Activated CD4-positive, alpha-beta T cell treated with anti-CD3 and anti-CD28 coated beads, Interleukin-2, amount 50 U/mL, for 24 hours (primary cell): ENCODE measurements at regions not wholly inside any gene's neighbourhood (a gene's known extent, or its start where the extent isn't known, plus 50 kb on each side); places are given as distances from the start of the nearest gene placed in this dataset.

ENCODE experiments used
- DNase-seq, 2 donors: peaks; one replicate each; pipeline ENCODE4 v3.0.0-alpha.2; 2020; ENCODE audit warnings: low read depth in 1 of 2, low spot score in 1 of 2

DNA sequence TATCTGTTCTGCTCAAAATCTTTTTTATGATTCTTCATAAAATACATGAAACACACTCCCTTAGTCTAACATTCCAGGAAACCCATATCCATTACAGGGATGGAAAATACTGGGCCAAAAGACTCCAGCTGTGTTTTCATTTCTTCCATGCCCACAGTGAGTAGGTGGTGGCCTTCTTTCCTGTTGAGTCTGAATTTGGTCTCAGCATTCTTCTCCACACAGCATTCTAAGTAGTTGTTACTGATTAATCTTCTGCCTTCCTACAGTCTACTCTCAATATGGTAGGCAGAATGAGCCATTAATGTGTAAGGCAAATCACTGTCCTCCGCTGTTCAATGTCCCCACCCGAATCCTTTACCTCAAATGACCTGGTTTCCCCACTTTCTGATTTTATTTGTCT is 370.6 kb upstream of the RPS6KA3 start:
- no peak for DNase-seq

DNA sequence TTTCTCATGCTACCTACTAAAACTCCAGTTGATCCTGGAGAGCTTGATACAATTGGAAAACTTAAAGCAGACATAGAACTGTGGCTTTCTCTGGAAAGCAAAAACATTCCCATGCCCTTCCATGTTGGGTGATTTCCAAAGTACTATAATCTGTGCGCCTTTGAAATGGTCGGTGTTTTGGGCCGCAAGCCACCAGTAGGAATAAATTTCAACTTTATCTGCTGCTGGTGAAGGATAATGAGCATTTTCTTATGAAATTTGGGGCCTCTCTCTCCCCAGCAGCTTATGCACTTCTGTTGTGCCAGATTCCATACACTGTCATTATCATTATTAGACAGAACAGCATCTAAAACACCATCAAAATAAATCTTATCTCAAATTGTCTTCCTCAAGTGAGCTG is 366.7 kb upstream of the RPS6KA3 start:
- DNase-seq, result no peak

DNA sequence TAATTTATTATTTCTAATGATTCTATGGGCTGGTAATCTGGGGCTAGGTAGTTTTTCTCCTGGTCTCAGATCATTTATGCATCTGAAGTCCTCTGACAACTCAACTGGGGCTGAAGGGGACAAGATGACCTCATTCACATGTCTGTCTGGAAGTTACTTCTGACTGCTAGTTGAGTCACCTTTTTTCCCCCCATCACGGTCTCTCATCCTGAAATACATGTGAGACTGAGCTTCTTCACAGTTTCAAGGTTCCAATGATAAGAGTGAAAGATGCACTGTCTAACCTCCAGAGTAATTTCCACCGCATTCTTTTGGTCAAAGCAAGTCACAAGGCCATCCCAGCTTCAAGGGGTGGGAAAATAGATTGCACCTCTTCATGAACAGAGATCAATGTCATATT is 356.7 kb upstream of the RPS6KA3 start:
- no peak for DNase-seq

DNA sequence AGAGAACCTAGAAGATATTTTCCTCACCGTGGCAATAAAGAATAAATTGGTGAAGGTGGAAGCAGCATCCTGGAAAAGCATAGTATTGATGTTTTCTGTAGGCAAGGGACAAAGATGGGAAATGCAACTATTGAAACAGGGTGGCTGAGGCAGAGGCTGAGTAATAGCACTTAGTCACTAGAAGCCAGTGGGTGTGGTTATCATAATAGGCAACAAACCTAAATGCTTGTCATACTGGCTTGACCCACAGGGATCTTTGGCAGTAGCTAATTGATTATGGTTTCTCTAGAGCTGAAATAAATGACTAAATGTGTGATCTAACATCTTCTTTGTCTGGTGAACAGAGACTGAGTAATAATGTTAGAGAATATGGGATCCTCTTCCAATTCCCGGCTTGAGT is 353.6 kb upstream of the RPS6KA3 start:
- no peak for DNase-seq

DNA sequence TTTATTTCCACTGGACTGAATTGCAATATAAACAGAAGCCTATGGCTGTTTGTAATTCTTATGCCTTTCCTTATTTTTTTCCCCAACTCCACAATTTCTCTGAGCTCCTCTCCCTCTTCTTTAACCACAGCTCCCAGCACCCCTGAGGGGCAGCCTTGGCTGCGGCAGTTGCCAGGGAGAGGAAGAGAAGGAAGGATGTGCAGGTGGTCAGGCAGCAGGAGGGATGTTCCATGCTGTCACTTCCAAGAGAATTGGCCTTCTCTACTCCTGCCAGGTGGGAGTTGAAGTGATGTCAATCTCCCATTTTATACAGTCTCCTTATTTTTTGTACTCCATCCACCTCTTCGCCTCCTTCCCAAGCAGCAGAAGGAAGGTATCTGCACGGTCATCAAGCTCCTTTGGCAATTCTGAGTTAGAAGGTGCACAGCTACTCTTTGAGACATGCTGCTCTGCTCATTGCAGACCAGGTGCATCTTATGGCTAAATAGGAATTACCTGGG is 343.3 kb upstream of the RPS6KA3 start:
- DNase-seq, result no peak

DNA sequence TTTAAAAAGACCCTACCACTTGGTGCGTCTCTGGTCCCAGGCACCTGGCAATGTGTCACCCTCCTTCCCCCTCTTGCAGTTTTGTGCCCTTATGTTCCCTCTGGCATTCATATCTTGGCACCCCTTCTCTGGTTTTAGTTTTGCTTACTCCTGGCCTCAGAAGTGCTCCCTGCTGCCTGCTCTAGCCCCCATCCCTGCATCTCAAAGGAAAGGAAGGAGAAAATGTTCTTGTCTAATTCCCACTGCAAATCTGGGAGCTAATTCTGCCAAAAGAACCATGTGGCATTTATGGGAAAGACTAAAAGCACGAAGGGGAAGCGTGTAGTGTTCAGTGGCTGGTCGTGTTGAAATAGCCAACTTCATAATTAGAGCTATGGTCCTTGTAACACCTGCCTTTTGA is 340.1 kb upstream of the RPS6KA3 start:
- DNase-seq, result no peak

DNA sequence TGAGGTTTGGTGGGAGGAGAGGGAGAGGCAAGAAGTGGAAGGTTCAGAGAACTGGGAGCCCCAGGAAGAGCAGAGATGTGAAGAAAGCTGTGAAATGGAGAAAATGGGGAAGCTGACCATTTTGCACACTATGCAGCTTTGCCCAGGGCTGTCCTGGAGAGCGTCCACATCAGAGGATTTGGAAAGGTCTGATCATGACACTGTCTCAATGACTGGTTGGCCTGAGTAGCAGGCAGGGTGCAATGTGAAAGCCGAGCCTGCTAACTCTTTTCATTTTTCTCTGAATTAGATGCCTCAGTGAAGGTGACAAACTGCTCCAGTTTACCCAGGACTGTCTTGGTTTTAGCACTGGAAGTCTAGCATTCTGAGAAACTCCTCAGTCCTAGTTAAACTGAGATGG is 330.1 kb upstream of the RPS6KA3 start:
- no peak for DNase-seq

DNA sequence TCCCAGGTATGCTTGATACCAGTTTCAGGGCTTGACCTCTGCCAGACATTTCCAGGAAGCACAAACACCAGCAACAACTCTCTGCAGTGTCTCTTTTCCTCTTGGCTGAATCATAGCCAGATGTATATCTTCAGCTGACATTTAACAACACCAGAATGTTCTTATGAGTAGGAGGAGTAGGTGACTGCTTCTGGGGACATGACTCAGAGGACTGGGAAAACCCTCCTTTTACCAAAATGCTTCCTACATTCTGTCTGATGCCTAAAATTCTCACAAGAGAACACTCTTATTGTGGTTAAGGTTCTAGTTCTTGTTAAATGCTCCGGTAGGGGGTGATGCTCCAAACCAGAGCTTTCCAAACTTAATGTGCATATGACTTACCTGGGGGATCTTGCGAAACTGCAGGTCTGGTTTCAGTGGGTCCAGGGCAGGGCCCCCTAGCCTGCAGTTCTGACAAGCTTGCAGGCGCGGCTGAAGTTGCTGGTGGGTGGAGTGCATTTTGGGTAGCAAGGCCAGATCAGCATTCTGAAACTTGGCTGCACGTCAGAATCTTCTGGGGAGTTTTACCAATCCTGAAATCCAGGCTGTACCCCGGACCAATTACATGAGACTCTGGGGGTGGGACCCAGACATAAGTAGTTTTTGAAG is 329.3 kb upstream of the RPS6KA3 start:
- DNase-seq, result peak in 1 of 2 donors; percentile 27

DNA sequence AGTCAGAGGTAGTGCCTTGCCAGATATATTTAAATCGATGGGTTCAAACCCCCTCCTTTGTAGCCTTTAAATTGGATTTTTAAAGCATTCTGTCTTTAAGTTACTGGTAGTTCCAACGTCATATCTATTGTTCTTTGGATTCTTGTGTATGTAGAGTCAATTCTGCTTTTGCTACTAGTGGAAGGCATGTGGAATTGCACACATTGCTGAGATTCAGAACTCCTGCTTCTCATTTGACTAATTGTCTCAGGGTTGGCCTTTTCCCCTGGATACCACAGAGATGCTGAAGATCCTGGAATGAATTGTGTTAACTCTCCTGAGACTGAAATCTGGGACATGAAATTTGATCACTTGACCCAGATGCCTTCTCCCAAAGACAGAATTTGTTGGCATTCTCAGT is 328.3 kb upstream of the RPS6KA3 start:
- no peak for DNase-seq

DNA sequence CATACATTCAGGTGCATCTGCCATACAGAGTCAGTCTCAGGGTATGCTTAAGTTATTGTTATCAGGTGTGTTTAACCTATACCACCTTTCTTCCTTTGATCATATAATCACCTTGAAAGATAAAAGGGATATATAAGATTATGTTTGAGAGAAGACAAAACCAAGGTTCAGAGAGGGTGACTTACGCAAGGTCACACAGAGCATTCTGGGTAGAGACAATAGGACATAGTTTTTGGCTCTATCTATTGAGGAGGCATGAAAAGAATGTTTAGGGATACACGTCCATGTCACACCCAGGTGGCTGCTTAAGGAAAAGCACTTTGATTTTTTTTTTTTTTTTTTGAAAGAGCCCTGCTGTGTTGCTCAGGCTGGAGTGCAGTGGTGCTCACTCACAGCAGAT is 327.1 kb upstream of the RPS6KA3 start:
- DNase-seq, result no peak

DNA sequence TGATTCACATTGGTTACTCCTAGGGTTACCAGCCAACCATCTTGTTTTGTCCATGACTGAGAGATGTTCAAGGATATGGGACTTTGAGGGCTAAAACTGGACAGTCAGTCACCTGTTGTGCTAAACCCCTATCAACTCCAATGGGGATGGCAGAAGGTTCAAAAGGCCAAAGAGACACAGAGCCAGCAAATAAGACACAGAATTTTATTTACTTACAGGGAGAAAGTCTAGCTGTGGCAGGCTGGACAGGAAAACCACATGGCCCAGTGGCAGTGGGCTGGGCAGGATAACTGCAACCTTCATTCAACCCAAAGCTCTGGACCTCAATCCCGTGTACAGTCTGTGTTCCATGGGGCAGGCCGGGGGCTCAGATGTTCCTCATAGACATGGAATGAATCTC is 326.7 kb upstream of the RPS6KA3 start:
- DNase-seq, result no peak

DNA sequence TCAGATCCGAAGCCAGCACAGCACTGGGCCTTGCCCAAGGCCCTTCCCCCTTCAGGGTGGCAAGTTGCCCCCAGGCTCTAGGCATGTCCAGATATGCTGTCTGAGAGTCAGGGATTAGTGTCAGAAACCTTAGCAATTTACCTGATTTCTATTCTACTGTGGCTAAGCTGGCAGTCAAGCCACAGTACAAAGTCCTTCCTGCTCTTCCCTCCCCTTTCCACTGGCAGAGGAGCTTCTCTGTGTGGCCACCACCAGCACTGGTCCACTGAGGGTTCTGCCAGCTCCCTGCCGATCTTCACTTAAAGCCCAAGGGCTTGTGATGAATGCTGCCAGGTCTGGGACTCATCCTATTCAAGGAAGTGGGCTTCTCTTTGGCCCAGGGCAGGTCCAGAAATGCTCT is 324.5 kb upstream of the RPS6KA3 start:
- no peak for DNase-seq

DNA sequence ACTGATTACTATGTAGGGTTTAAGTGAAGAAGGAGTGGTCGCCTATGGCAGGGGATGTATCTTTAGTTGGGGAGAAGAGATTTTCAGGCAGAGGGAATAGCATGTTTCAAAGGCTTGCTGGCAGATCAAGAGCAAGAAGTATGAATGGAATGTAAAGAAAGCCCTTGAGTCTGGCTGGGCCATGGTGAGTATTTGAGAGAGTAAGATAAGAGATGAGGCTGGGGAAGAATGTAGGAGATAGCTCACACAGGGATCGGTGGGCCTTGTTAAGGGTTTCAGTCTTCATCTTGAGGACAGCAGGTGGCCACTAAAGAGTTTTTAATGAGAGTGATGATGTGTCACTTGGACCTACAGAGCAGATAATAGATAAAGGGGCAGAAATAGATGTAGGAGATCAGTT is 319.1 kb upstream of the RPS6KA3 start:
- DNase-seq, result no peak

DNA sequence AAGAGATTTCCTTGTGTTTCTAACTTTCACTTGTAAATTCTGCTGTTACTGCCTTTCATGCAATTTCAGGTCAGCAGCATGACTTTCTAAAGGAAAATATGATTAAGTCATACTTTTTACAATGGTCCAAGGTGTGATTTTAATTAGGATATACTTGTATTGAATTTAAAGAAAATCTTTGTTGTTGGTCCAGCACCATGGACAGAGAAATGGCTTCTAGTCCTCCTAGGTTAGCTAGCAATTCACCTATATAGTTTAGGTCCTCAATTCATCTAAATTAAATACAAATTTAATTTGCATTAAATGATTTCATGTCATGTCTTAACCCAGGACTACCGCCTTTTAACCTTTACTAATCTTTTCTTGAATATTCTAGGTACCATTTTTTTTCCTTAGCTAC is 304.9 kb upstream of the RPS6KA3 start:
- DNase-seq, result no peak

DNA sequence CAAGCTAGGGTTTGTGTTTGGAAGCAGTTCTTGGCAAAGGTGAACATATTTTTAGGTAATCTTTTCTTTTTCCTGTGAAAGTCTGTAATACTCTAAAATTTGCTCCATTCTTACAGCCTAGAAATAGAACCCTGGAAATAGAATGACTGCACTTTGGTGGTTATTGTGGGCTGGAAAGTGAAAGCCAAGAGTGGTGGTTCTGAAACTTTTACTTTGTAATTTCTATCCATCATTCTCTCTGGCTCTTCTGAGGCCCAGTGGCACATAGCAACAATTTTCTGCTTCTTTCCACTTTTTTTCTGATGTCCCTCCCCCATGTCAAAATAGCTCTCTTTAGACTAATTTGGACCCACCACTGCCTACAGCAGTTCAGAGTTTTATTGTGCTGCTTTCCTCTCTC is 300.4 kb upstream of the RPS6KA3 start:
- DNase-seq, result no peak

DNA sequence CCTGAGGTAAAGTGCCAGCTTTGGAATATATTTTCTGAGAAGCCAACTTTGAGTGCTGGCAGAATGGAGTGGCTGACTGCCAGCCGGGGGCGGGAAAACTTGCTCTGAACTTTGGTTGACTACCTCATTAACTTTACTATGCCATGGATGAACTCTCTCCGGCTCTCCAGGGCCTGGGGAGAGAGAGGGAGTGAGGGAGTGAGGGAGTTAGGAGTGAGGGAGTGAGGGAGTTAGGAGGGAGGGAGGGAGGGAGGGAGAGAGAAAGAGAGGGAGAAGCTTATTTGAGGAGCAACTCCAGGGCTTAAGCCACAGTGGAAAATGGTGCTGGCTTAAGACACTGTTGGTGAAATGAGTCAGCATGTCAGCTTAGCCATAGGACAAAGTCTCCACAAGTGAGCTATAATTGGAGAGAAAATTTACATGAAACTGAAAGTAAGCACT is 280.9 kb upstream of the RPS6KA3 start:
- no peak for DNase-seq

DNA sequence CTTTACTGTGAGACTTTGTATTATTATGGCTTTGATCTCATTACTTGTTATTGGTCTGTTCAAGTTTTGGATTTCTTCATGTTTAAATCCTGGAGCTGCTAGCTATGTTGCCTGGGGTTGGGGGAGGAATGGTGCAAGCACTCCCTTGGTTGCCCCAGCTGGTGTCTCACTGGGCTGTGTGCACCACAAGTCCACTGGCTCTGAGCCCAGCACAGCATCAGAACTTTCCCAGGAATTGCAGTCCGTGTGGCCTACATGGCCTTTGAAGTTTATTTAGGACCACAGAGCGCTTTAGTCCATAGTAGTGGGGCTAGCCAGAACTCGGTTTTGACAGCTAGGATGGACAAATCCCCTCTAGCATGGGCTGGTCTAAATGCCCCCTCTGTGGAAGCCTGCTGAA is 278.8 kb upstream of the RPS6KA3 start:
- DNase-seq, result no peak

DNA sequence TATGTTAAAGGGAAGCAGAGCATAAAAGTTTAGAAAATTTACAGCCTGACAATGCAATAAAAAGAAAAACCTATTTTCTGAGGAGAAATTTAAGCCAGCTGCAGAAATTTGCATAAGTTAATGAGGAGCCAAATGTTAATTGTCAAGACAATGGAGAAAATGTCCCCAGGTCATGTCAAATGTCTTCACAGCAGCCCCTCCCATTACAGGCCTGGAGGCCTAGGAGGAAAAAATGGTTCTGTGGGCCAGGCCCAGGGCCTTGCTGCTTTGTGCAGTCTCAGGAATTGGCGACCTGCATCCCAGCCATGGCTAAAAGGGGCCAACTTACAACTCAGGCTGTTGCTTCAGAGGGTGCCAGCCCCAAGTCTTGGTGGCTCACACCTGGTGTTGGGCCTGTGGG is 275.4 kb upstream of the RPS6KA3 start:
- DNase-seq, result no peak

DNA sequence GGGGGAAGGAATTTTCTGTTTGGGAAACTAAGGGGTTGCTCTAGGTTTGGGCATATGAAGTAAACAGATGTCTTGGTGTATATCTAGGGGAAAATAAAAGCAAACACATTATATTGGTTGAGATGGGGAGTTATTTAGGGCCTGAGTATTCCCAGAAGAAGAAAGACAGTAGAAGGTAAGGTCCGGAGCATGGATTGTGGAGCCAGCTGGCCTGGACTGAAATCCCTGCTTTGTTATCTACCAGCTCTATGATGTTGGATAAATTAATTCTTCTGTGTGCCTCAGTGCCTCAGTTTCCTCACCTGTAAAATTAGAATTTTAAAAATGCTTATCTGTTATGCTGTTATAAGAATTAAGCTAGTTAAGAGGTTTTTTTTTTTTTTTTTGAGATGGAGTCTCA is 272.3 kb upstream of the RPS6KA3 start:
- no peak for DNase-seq

DNA sequence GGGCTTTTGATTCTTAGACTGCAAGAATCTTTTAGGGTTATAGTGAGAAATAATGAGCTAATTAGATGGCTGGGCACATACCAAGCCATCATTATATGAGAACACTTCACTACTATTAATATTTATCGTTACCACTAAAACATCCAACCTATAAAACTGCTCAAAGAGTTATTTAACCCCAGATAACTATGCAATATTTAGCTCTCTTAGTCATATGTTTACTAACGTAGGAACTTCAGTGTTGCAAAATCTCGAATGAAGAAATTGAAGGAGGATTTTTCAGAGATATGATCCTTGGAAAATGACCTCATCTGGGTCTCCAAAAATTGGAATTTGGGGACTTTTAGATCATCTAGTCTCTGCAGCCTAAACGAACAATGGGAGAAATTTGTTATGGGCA is 265.0 kb upstream of the RPS6KA3 start:
- DNase-seq, result no peak

DNA sequence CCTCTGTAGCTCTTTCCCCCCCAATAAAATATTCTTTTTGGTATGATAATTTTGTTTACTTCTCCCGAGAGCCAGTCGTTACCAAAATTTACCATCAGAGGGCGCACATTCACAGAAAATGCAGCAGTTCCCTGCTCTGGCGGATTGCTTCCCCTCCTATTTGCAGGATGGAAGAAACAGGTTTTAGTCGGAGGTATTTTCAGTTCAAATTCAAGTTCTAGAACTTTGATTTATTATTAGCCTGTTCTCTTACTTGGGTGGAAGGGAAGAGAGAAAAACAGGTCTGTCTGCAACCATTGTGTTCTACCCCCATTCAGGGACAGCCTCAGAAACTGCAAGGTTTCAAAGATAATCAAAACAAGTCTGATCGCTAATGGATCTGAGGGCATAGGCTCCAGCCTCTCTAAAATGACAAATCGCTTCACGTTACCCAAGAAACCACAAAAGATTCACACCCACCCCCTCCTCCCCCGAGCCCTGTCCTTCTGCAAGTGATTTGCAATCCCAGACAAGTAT is 263.8 kb upstream of the RPS6KA3 start:
- DNase-seq, result peak in 1 of 2 donors; percentile 39

DNA sequence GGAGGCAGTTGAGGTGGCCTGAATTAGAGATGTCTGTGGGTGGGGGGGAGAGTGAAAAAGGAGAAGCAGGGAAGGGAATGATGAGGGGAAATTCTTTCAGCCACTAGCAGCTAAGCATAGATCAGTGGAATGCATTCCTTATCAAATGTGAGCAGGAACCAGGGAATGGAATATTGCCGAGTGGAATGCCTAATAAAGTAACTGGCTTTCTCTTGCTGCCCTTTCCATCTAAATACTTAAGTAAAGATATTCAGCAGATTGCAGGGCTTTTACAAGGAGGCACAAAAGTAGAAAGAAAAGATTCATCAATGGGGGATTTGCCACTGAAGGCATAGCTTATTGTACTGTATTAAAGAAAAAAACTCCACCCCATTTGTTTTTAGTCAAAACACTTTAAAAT is 263.0 kb upstream of the RPS6KA3 start:
- no peak for DNase-seq

DNA sequence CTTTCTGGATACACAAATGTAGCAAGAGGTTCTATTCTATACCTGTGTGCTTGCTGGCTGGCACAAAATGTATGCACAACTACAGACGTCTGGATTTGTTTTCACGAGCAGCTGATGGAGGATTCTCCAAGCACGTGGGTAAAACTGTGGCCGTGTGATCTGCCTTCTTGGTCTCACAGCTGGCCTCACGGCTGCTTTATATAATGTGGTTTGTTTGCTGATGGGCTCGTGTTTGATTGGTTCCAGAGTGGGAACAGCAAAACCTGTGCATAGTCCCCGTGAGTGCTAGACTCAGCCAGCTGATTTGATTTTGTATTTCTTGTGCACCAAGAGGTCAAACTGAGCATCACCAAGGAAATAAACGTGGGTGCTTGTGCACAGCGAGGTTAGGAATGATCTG is 262.6 kb upstream of the RPS6KA3 start:
- DNase-seq, result no peak
